Stimulated activated naive CD4-positive, alpha-beta T cell treated with Interleukin-2 at 50 U/mL for 16 hours (primary cell): ENCODE measurements at regions not wholly inside any gene's neighbourhood (a gene's known extent, or its start where the extent isn't known, plus 50 kb on each side); places are given as distances from the start of the nearest gene placed in this dataset.
"Not testable (repeated sequence)": the region's sequence is repeated elsewhere in the genome, so short reads cannot be mapped to it uniquely, and the experiment has no call there.

Experiments used
- DNase-seq: peaks from one replicate; lab custom pipeline; 2025; lab: John Stamatoyannopoulos, UW

GRCh38 chr3:5473471-5473870 lies 286.0 kb downstream of the EDEM1 start:
- no peak for DNase-seq

GRCh38 chr3:5476403-5476802 lies 288.9 kb downstream of the EDEM1 start:
- no peak for DNase-seq

- no peak for DNase-seq
Observed at GRCh38 chr3:5479229-5479799, 291.8 kb downstream of the EDEM1 start.

GRCh38 chr3:5480190-5480589 lies 292.7 kb downstream of the EDEM1 start:
- no peak for DNase-seq

- DNase-seq, result no peak
Observed at GRCh38 chr3:5485427-5485826, 297.9 kb downstream of the EDEM1 start.

- DNase-seq, result no peak
Observed at GRCh38 chr3:5488771-5489170, 301.3 kb downstream of the EDEM1 start.

- no peak for DNase-seq
Observed at GRCh38 chr3:5489536-5489935, 302.0 kb downstream of the EDEM1 start.

GRCh38 chr3:5494905-5495519 lies 307.5 kb downstream of the EDEM1 start:
- DNase-seq, result no peak

- no peak for DNase-seq
Observed at GRCh38 chr3:5497497-5497896, 310.0 kb downstream of the EDEM1 start.

GRCh38 chr3:5498981-5499380 lies 311.5 kb downstream of the EDEM1 start:
- DNase-seq, result no peak

- no peak for DNase-seq
Observed at GRCh38 chr3:5499404-5499803, 311.9 kb downstream of the EDEM1 start.

- DNase-seq, result no peak
Observed at GRCh38 chr3:5503136-5503535, 315.6 kb downstream of the EDEM1 start.

GRCh38 chr3:5504135-5504534 lies 316.6 kb downstream of the EDEM1 start:
- no peak for DNase-seq

GRCh38 chr3:5505163-5505562 lies 317.7 kb downstream of the EDEM1 start:
- no peak for DNase-seq

GRCh38 chr3:5505997-5506396 lies 318.5 kb downstream of the EDEM1 start:
- no peak for DNase-seq

GRCh38 chr3:5508860-5509259 lies 321.4 kb downstream of the EDEM1 start:
- not testable (repeated sequence) for DNase-seq

- DNase-seq, result no peak
Observed at GRCh38 chr3:5510300-5510699, 322.8 kb downstream of the EDEM1 start.

GRCh38 chr3:5517921-5518320 lies 330.4 kb downstream of the EDEM1 start:
- no peak for DNase-seq

- no peak for DNase-seq
Observed at GRCh38 chr3:5520237-5520636, 332.7 kb downstream of the EDEM1 start.

GRCh38 chr3:5523125-5523524 lies 335.6 kb downstream of the EDEM1 start:
- DNase-seq, result no peak

- DNase-seq, result no peak
Observed at GRCh38 chr3:5531039-5531438, 343.5 kb downstream of the EDEM1 start.

GRCh38 chr3:5531741-5532290 lies 344.3 kb downstream of the EDEM1 start:
- DNase-seq, result no peak

GRCh38 chr3:5540532-5540931 lies 353.0 kb downstream of the EDEM1 start:
- no peak for DNase-seq

GRCh38 chr3:5542472-5542871 lies 355.0 kb downstream of the EDEM1 start:
- DNase-seq, result no peak
